ENCODE measurements at regions not wholly inside any gene's neighbourhood (a gene's known extent, or its start where the extent isn't known, plus 50 kb on each side); places are given as distances from the start of the nearest gene placed in this dataset.

- no peaks in the 10 kb centered on the region for H3K9me3 ChIP-seq
- H3K4me3 ChIP-seq: no peak overlapping the region
- no peaks in the 10 kb centered on the region for H3K27me3 ChIP-seq
- no peaks in the 10 kb centered on the region for H3K36me3 ChIP-seq
- intact Hi-C loops (cut with DNase I): no loop called here
- H3K4me1 ChIP-seq: no peaks in the 10 kb centered on the region
- no peak overlapping the region for H3K27ac ChIP-seq
- no peak for TF ChIP-seq POLR2A (IDR thresholded peaks at IDR 0.05)
- TF ChIP-seq, protein P1, sequence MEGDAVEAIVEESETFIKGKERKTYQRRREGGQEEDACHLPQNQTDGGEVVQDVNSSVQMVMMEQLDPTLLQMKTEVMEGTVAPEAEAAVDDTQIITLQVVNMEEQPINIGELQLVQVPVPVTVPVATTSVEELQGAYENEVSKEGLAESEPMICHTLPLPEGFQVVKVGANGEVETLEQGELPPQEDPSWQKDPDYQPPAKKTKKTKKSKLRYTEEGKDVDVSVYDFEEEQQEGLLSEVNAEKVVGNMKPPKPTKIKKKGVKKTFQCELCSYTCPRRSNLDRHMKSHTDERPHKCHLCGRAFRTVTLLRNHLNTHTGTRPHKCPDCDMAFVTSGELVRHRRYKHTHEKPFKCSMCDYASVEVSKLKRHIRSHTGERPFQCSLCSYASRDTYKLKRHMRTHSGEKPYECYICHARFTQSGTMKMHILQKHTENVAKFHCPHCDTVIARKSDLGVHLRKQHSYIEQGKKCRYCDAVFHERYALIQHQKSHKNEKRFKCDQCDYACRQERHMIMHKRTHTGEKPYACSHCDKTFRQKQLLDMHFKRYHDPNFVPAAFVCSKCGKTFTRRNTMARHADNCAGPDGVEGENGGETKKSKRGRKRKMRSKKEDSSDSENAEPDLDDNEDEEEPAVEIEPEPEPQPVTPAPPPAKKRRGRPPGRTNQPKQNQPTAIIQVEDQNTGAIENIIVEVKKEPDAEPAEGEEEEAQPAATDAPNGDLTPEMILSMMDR (IDR thresholded peaks at IDR 0.05): no peak
- no peak for TF ChIP-seq POLR2AphosphoS5 (IDR thresholded peaks at IDR 0.05; ENCODE audit: insufficient read depth in 1 of 2, low read depth in 1 of 2)
- DNase-seq (ENCODE audit: extremely low spot score in 2 of 2): no peak
Observed at GRCh38 chr3:71924721-71925120, 139.8 kb upstream of the PROK2 start.

DNA sequence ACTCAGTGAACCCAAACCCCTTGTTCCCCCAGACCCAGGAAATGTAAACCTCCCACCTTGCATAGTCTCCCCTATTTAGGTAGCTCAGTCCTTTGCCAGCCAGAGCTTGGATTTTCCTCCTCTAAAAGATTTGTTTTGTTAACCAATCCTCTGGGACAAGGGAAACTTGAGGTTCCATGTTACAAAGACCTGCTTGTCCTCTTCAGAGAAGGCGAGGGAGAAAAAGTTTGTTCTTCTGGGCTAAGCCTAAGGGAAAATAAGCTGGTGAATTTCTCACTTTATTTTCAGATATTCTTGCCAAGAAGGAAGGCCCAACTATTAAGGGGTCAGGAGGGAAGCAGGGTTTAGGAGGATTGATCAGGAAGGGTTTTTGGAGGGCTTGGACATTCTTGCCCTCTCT is 136.1 kb upstream of the PROK2 start:
- Histone ChIP-seq H3K27me3 (no peaks in the 10 kb centered on the region), H3K36me3 (no peaks in the 10 kb centered on the region), H3K27ac (no peak overlapping the region), H3K4me3 (no peak overlapping the region), H3K9me3 (no peaks in the 10 kb centered on the region), H3K4me1 (no peaks in the 10 kb centered on the region)
- intact Hi-C loops (cut with DNase I): no loop called here
- TF ChIP-seq POLR2AphosphoS5 (IDR thresholded peaks at IDR 0.05; ENCODE audit: insufficient read depth in 1 of 2, low read depth in 1 of 2) (no peak), POLR2A (IDR thresholded peaks at IDR 0.05) (no peak)
- TF ChIP-seq, protein P1 (IDR thresholded peaks at IDR 0.05): no peak
- DNase-seq (ENCODE audit: extremely low spot score in 2 of 2): no peak

- no peaks in the 10 kb centered on the region for H3K27me3 ChIP-seq
- intact Hi-C loops (cut with DNase I): no loop called here
- DNase-seq (ENCODE audit: extremely low spot score in 2 of 2): no peak
Observed at GRCh38 chr3:71919572-71919971, 134.6 kb upstream of the PROK2 start.

DNA sequence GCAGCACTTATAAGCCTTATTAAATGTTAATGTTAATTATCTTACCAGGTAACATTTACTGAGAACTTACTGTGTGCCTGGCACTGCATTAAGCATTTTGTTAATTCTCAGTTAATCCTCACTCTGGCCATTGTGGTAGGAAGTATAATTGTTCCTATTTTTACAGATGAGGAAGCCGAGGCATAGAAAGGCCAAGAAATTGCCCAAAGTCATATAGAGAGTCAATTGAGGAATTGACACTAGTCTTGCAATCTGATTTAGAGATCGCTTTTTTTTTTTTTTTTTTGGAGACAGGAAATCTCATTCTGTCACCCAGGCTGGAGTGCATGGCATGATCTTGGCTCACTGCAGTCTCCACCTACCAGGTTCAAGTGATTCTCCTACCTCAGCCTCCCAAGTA is 132.6 kb upstream of the PROK2 start:
- Histone ChIP-seq H3K36me3 (no peaks in the 10 kb centered on the region), H3K4me3 (no peak overlapping the region), H3K4me1 (no peaks in the 10 kb centered on the region), H3K27me3 (no peaks in the 10 kb centered on the region), H3K27ac (no peak overlapping the region), H3K9me3 (no peaks in the 10 kb centered on the region)
- TF ChIP-seq, protein P1 (IDR thresholded peaks at IDR 0.05): no peak
- TF ChIP-seq POLR2A (IDR thresholded peaks at IDR 0.05) (no peak), POLR2AphosphoS5 (IDR thresholded peaks at IDR 0.05; ENCODE audit: insufficient read depth in 1 of 2, low read depth in 1 of 2) (no peak)
- intact Hi-C loops (cut with DNase I): no loop called here
- DNase-seq (ENCODE audit: extremely low spot score in 2 of 2): no peak

More at GRCh38 chr3:71919572-71919971, 134.6 kb upstream of the PROK2 start:
- H3K27ac ChIP-seq: no peak overlapping the region
- H3K9me3 ChIP-seq: no peaks in the 10 kb centered on the region
- TF ChIP-seq, protein P1 (IDR thresholded peaks at IDR 0.05): no peak
- H3K36me3 ChIP-seq: no peaks in the 10 kb centered on the region
- H3K4me1 ChIP-seq: no peaks in the 10 kb centered on the region
- H3K4me3 ChIP-seq: no peak overlapping the region

- no peak for DNase-seq (ENCODE audit: extremely low spot score in 2 of 2)
- Histone ChIP-seq H3K9me3 (no peaks in the 10 kb centered on the region), H3K4me1 (no peaks in the 10 kb centered on the region), H3K4me3 (no peak overlapping the region), H3K27ac (no peak overlapping the region), H3K27me3 (no peaks in the 10 kb centered on the region), H3K36me3 (no peaks in the 10 kb centered on the region)
- TF ChIP-seq POLR2AphosphoS5 (IDR thresholded peaks at IDR 0.05; ENCODE audit: insufficient read depth in 1 of 2, low read depth in 1 of 2): no peak
- TF ChIP-seq POLR2A (IDR thresholded peaks at IDR 0.05): no peak
- TF ChIP-seq, protein P1 (IDR thresholded peaks at IDR 0.05): no peak
- intact Hi-C loops (cut with DNase I): no loop called here
Observed at GRCh38 chr3:71916747-71917369, 131.9 kb upstream of the PROK2 start.

All from vagina (tissue), 2 donors.